Panc1 (cell line): ENCODE measurements at regions not wholly inside any gene's neighbourhood (a gene's known extent, or its start where the extent isn't known, plus 50 kb on each side); places are given as distances from the start of the nearest gene placed in this dataset.

Experiments used
- CTCF ChIP-seq: fragments of 450-650 bp; IDR thresholded peaks from 2 replicates; pipeline ENCODE4 v1.5.1; 2017; ENCODE audit warnings: mild to moderate bottlenecking
- POLR2AphosphoS5 ChIP-seq: IDR thresholded peaks from 2 replicates; pipeline ENCODE4 v1.6.1; 2012; ENCODE audit warnings: mild to moderate bottlenecking, low read depth, low read length, moderate library complexity
- REST ChIP-seq, 2 experiments: IDR thresholded peaks; 2 replicates each; pipeline ENCODE4 v1.6.1; 2011 to 2012; ENCODE audit warnings: low read depth in 2 of 2, control low read depth in 1 of 2, low read length in 1 of 2, mild to moderate bottlenecking in 1 of 2, moderate library complexity in 1 of 2; ENCODE audit not compliant: insufficient read depth in 1 of 2
- SIN3A ChIP-seq: IDR thresholded peaks from 2 replicates; pipeline ENCODE4 v1.6.1; 2012; ENCODE audit warnings: low read depth, mild to moderate bottlenecking, low read length, moderate library complexity, borderline replicate concordance; ENCODE audit not compliant: insufficient read depth
- TCF7L2 ChIP-seq: IDR thresholded peaks from 2 replicates; pipeline ENCODE4 v1.6.1; 2011; ENCODE audit warnings: mild to moderate bottlenecking, low read depth, low read length, inconsistent platforms

- TF ChIP-seq CTCF (no peak), REST (IDR thresholded peaks at IDR 0.05; ENCODE audit: insufficient read depth in 1 of 2, low read depth in 2 of 2, low read length in 1 of 2) (no peak), TCF7L2 (no peak), SIN3A (no peak), POLR2AphosphoS5 (no peak)
These were observed 210.7 kb upstream of the NSMCE3 start for GRCh38 chr15:29480278-29480677.
